Stimulated activated naive B cell treated with anti-CD40 and anti-IgM and Interleukin-4, amounts not matched to agents 10 μg/mL and 1 μg/mL and 100 μg/mL, for 72 hours (primary cell): ENCODE measurements at regions not wholly inside any gene's neighbourhood (a gene's known extent, or its start where the extent isn't known, plus 50 kb on each side); places are given as distances from the start of the nearest gene placed in this dataset.
"Not testable (repeated sequence)": the region's sequence is repeated elsewhere in the genome, so short reads cannot be mapped to it uniquely, and the experiment has no call there.

Source experiments
- ATAC-seq, 2 donors: fragments of 150-1000 bp; cut with Tn5 transposase; replicated peaks; 2 replicates each; pipeline ENCODE4 v1.10.0; 2021; ENCODE audit warnings: moderate library complexity in 1 of 2
- DNase-seq: peaks from one replicate; pipeline ENCODE4 v3.0.0; 2021
- H3K27ac Mint-ChIP-seq: one replicate; pipeline ENCODE4 v1.8.0; 2022; ENCODE audit warnings: mild to moderate bottlenecking, mixed read lengths
- H3K27me3 Mint-ChIP-seq, 2 donors: one replicate each; pipeline ENCODE4 v1.8.0; 2022; ENCODE audit warnings: mixed read lengths in 2 of 2
- H3K36me3 Mint-ChIP-seq, 2 donors: one replicate each; pipeline ENCODE4 v1.8.0; 2022; ENCODE audit warnings: mixed read lengths in 2 of 2, mild to moderate bottlenecking in 1 of 2
- H3K4me1 Mint-ChIP-seq, 2 donors: one replicate each; pipeline ENCODE4 v1.8.0; 2022; ENCODE audit warnings: mixed read lengths in 2 of 2, mild to moderate bottlenecking in 1 of 2
- H3K4me3 Mint-ChIP-seq, 2 donors: one replicate each; pipeline ENCODE4 v1.8.0; 2022; ENCODE audit warnings: mild to moderate bottlenecking in 2 of 2, mixed read lengths in 2 of 2, moderate library complexity in 1 of 2
- H3K9me3 Mint-ChIP-seq, 2 donors: one replicate each; pipeline ENCODE4 v1.8.0; 2022; ENCODE audit warnings: mixed read lengths in 2 of 2, mild to moderate bottlenecking in 1 of 2

GRCh38 chr15:91356083-91356482, 256.0 kb downstream of the SV2B start:
- Mint-ChIP-seq H3K27me3 (peaks cover 0 to 7% of the 10 kb centered on the region in 2 donors), H3K4me3 (no peak overlapping the region), H3K4me1 (no peaks in the 10 kb centered on the region)

GRCh38 chr15:91357011-91357410, 257.0 kb downstream of the SV2B start:
- no peaks in the 10 kb centered on the region for H3K4me1 Mint-ChIP-seq
- ATAC-seq: no peak
- no peak overlapping the region for H3K4me3 Mint-ChIP-seq
- no peak for DNase-seq
- H3K27me3 Mint-ChIP-seq: peaks cover 0 to 13% of the 10 kb centered on the region in 2 donors
- no peaks in the 10 kb centered on the region for H3K36me3 Mint-ChIP-seq
- H3K27ac Mint-ChIP-seq: no peak overlapping the region
- H3K9me3 Mint-ChIP-seq: no peaks in the 10 kb centered on the region

More at GRCh38 chr15:91356083-91356482, 256.0 kb downstream of the SV2B start:
- DNase-seq: no peak
- H3K27ac Mint-ChIP-seq: no peak overlapping the region
- no peak for ATAC-seq
- no peaks in the 10 kb centered on the region for H3K36me3 Mint-ChIP-seq
- no peaks in the 10 kb centered on the region for H3K9me3 Mint-ChIP-seq

- Mint-ChIP-seq H3K27me3 (peaks cover 0 to 13% of the 10 kb centered on the region in 2 donors), H3K4me3 (no peak overlapping the region), H3K4me1 (no peaks in the 10 kb centered on the region), H3K36me3 (no peaks in the 10 kb centered on the region), H3K27ac (no peak overlapping the region), H3K9me3 (no peaks in the 10 kb centered on the region)
- ATAC-seq: no peak
- DNase-seq: no peak
Measured at GRCh38 chr15:91357486-91357885, 257.4 kb downstream of the SV2B start.

- Mint-ChIP-seq H3K36me3 (no peaks in the 10 kb centered on the region), H3K4me3 (no peak overlapping the region), H3K9me3 (no peaks in the 10 kb centered on the region), H3K4me1 (no peaks in the 10 kb centered on the region), H3K27ac (no peak overlapping the region), H3K27me3 (peaks cover 0 to 14% of the 10 kb centered on the region in 2 donors)
- no peak for ATAC-seq
- no peak for DNase-seq
Measured at GRCh38 chr15:91358405-91358804, 258.3 kb downstream of the SV2B start.

- Mint-ChIP-seq H3K9me3 (peaks cover 14 to 18% of the 10 kb centered on the region in 2 donors), H3K27me3 (peaks cover 0 to 15% of the 10 kb centered on the region in 2 donors)
- not testable (repeated sequence) for H3K36me3 Mint-ChIP-seq, H3K4me1 Mint-ChIP-seq, ATAC-seq, DNase-seq, H3K27ac Mint-ChIP-seq, H3K4me3 Mint-ChIP-seq
Measured at GRCh38 chr15:91361696-91362095, 261.6 kb downstream of the SV2B start.

GRCh38 chr15:91366111-91366510, 266.1 kb downstream of the SV2B start:
- ATAC-seq (no peak), DNase-seq (no peak)
- Mint-ChIP-seq H3K4me1 (peaks cover 0 to 6% of the 10 kb centered on the region in 2 donors), H3K9me3 (peaks cover 16 to 18% of the 10 kb centered on the region in 2 donors), H3K4me3 (no peak overlapping the region), H3K36me3 (peaks cover 3 to 4% of the 10 kb centered on the region in 2 donors), H3K27ac (no peak overlapping the region), H3K27me3 (peaks cover 0 to 20% of the 10 kb centered on the region in 2 donors)

GRCh38 chr15:91368611-91369010, 268.6 kb downstream of the SV2B start:
- Mint-ChIP-seq H3K4me3 (no peak overlapping the region), H3K4me1 (peaks cover 0 to 6% of the 10 kb centered on the region in 2 donors)

GRCh38 chr15:91369823-91370222, 269.8 kb downstream of the SV2B start:
- H3K27ac Mint-ChIP-seq: no peak overlapping the region
- H3K27me3 Mint-ChIP-seq: peaks cover 0 to 7% of the 10 kb centered on the region in 2 donors
- H3K36me3 Mint-ChIP-seq: no peaks in the 10 kb centered on the region
- ATAC-seq (no peak), DNase-seq (no peak)
- H3K4me1 Mint-ChIP-seq: peaks cover 0 to 6% of the 10 kb centered on the region in 2 donors
- peaks cover 9 to 14% of the 10 kb centered on the region in 2 donors for H3K9me3 Mint-ChIP-seq
- H3K4me3 Mint-ChIP-seq: no peak overlapping the region

More at GRCh38 chr15:91368611-91369010, 268.6 kb downstream of the SV2B start:
- ATAC-seq (no peak), DNase-seq (no peak)
- Mint-ChIP-seq H3K27me3 (peaks cover 0 to 12% of the 10 kb centered on the region in 2 donors), H3K36me3 (peaks cover 3 to 4% of the 10 kb centered on the region in 2 donors), H3K9me3 (peaks cover 17 to 19% of the 10 kb centered on the region in 2 donors), H3K27ac (no peak overlapping the region)

GRCh38 chr15:91371345-91371744, 271.3 kb downstream of the SV2B start:
- H3K36me3 Mint-ChIP-seq, H3K4me1 Mint-ChIP-seq, ATAC-seq, H3K4me3 Mint-ChIP-seq, H3K27ac Mint-ChIP-seq, DNase-seq, H3K9me3 Mint-ChIP-seq: not testable (repeated sequence)
- H3K27me3 Mint-ChIP-seq: peaks cover 0 to 12% of the 10 kb centered on the region in 2 donors

- Mint-ChIP-seq H3K9me3 (peaks cover 0 to 5% of the 10 kb centered on the region in 2 donors), H3K36me3 (no peaks in the 10 kb centered on the region), H3K4me3 (no peak overlapping the region), H3K27me3 (peaks cover 0 to 12% of the 10 kb centered on the region in 2 donors), H3K27ac (no peak overlapping the region), H3K4me1 (peaks cover 0 to 6% of the 10 kb centered on the region in 2 donors)
- no peak for DNase-seq
- ATAC-seq: no peak
Measured at GRCh38 chr15:91374336-91374735, 274.3 kb downstream of the SV2B start.

- Mint-ChIP-seq H3K27me3 (peaks cover 0 to 6% of the 10 kb centered on the region in 2 donors), H3K4me3 (no peak overlapping the region), H3K4me1 (no peaks in the 10 kb centered on the region), H3K27ac (no peak overlapping the region), H3K36me3 (no peaks in the 10 kb centered on the region), H3K9me3 (peaks cover 5 to 8% of the 10 kb centered on the region in 2 donors)
- ATAC-seq (no peak), DNase-seq (no peak)
Measured at GRCh38 chr15:91376038-91376437, 276.0 kb downstream of the SV2B start.

- Mint-ChIP-seq H3K27ac (no peak overlapping the region), H3K9me3 (peaks cover 6 to 23% of the 10 kb centered on the region in 2 donors), H3K27me3 (peaks cover 4 to 6% of the 10 kb centered on the region in 2 donors), H3K4me3 (no peak overlapping the region), H3K4me1 (no peaks in the 10 kb centered on the region), H3K36me3 (no peaks in the 10 kb centered on the region)
- DNase-seq: no peak
- ATAC-seq: no peak
Measured at GRCh38 chr15:91380114-91380513, 280.1 kb downstream of the SV2B start.

- Mint-ChIP-seq H3K4me1 (no peaks in the 10 kb centered on the region), H3K36me3 (no peaks in the 10 kb centered on the region), H3K27ac (no peak overlapping the region), H3K27me3 (peaks cover 0 to 4% of the 10 kb centered on the region in 2 donors), H3K9me3 (peaks cover 6 to 23% of the 10 kb centered on the region in 2 donors), H3K4me3 (no peak overlapping the region)
- ATAC-seq: no peak
- DNase-seq: no peak
Measured at GRCh38 chr15:91383532-91383931, 283.5 kb downstream of the SV2B start.

GRCh38 chr15:91384189-91384730, 284.2 kb downstream of the SV2B start:
- no peak overlapping the region for H3K27ac Mint-ChIP-seq
- ATAC-seq: no peak

GRCh38 chr15:91385311-91385710, 285.3 kb downstream of the SV2B start:
- peaks cover 4 to 15% of the 10 kb centered on the region in 2 donors for H3K27me3 Mint-ChIP-seq
- DNase-seq (no peak), ATAC-seq (no peak)
- peaks cover 6 to 22% of the 10 kb centered on the region in 2 donors for H3K9me3 Mint-ChIP-seq
- H3K4me1 Mint-ChIP-seq: no peaks in the 10 kb centered on the region
- H3K36me3 Mint-ChIP-seq: no peaks in the 10 kb centered on the region
- no peak overlapping the region for H3K27ac Mint-ChIP-seq
- H3K4me3 Mint-ChIP-seq: no peak overlapping the region

More at GRCh38 chr15:91384189-91384730, 284.2 kb downstream of the SV2B start:
- no peaks in the 10 kb centered on the region for H3K36me3 Mint-ChIP-seq
- no peak overlapping the region for H3K4me3 Mint-ChIP-seq
- H3K4me1 Mint-ChIP-seq: no peaks in the 10 kb centered on the region
- DNase-seq: no peak
- peaks cover 6 to 23% of the 10 kb centered on the region in 2 donors for H3K9me3 Mint-ChIP-seq
- peaks cover 4% of the 10 kb centered on the region in 2 donors for H3K27me3 Mint-ChIP-seq
